Heart left ventricle (tissue), 13 donors: ENCODE measurements at regions not wholly inside any gene's neighbourhood (a gene's known extent, or its start where the extent isn't known, plus 50 kb on each side); places are given as distances from the start of the nearest gene placed in this dataset.

Experiments
- CTCF ChIP-seq, 12 donors: fragments of 200-600 bp; sonication (generic) in 4 of 12; IDR thresholded peaks; one replicate each; pipeline versions ENCODE4 v1.5.0 to v1.8.0; 2018 to 2022; ENCODE audit warnings: antibody characterized with exemption in 12 of 12, mild to moderate bottlenecking in 5 of 12
- POLR2A ChIP-seq, 2 donors: fragments of 450-650 bp; IDR thresholded peaks; one replicate each; pipeline ENCODE4 v1.6.1; 2017; ENCODE audit warnings: antibody characterized with exemption in 2 of 2, mild to moderate bottlenecking in 2 of 2, moderate library complexity in 2 of 2
- donor health status: ischemic (EF 13 %, LVEDD 7.1; RV severe dilation, severe dysfunction).
- donor health status: DM: no; HTN: yes; CAD: no.
- donor health status: DM: no; HTN: no; CAD: no.
- donor health status: ischemic (EF 25% LVEDD 6.9; RV normal size, moderate dysfunction).
- donor health status: ischemic (EF 25% LVEDD 5.7; RV mildly dilated, moderate dysfunction).
- donor health status: ischemic (EF 35%, LVEDD 5.7; RV mildly dilated, moderate dysfunction).
- donor health status: nonischemic (EF 11% LVEDD 7.7; RV severe dilation, severe dysfunction).
- donor health status: DM: yes; HTN: yes; CAD: no.
- donor health status: PGD.
- donor health status: ischemic (EF 29% LVEDD 5.4; RV normal size, mild dysfunction).
- donor health status: nonischemic (EF 23%, LVEDD 6.1; RV moderate dilation, normal function).

- TF ChIP-seq CTCF (IDR thresholded peaks at IDR 0.05) (no peak), POLR2A (IDR thresholded peaks at IDR 0.05) (no peak)
Measured at GRCh38 chr1:99497690-99498089, 148.2 kb upstream of the PALMD start.
